Muscle layer of duodenum (tissue), 2 donors: ENCODE measurements at regions not wholly inside any gene's neighbourhood (a gene's known extent, or its start where the extent isn't known, plus 50 kb on each side); places are given as distances from the start of the nearest gene placed in this dataset.
"Not testable (repeated sequence)": the region's sequence is repeated elsewhere in the genome, so short reads cannot be mapped to it uniquely, and the experiment has no call there.

Experiments
- H3K27ac ChIP-seq: one replicate; pipeline ENCODE4 v1.7.0; 2013; ENCODE audit warnings: mild to moderate bottlenecking, low read length
- H3K27me3 ChIP-seq: one replicate; pipeline ENCODE4 v1.7.0; 2013; ENCODE audit warnings: low read depth, mild to moderate bottlenecking, control low read depth, low read length
- H3K36me3 ChIP-seq, 2 donors: one replicate each; pipeline ENCODE4 v1.7.0; 2013; ENCODE audit warnings: low read length in 2 of 2, control low read depth in 1 of 2, mild to moderate bottlenecking in 1 of 2; ENCODE audit not compliant: insufficient read depth in 2 of 2, control insufficient read depth in 1 of 2
- H3K4me1 ChIP-seq, 2 donors: one replicate each; pipeline ENCODE4 v1.7.0; 2013; ENCODE audit warnings: low read length in 2 of 2, mild to moderate bottlenecking in 2 of 2, control low read depth in 1 of 2, moderate library complexity in 1 of 2; ENCODE audit not compliant: insufficient read depth in 2 of 2, control insufficient read depth in 1 of 2
- H3K4me3 ChIP-seq, 2 donors: one replicate each; pipeline ENCODE4 v1.7.0; 2013; ENCODE audit warnings: low read length in 2 of 2, low read depth in 1 of 2, mild to moderate bottlenecking in 1 of 2
- H3K9me3 ChIP-seq, 2 donors: one replicate each; pipeline ENCODE4 v1.7.0; 2013; ENCODE audit warnings: low read length in 2 of 2, control low read depth in 1 of 2, mild to moderate bottlenecking in 1 of 2; ENCODE audit not compliant: control insufficient read depth in 1 of 2
- donor health status: healthy.

DNA sequence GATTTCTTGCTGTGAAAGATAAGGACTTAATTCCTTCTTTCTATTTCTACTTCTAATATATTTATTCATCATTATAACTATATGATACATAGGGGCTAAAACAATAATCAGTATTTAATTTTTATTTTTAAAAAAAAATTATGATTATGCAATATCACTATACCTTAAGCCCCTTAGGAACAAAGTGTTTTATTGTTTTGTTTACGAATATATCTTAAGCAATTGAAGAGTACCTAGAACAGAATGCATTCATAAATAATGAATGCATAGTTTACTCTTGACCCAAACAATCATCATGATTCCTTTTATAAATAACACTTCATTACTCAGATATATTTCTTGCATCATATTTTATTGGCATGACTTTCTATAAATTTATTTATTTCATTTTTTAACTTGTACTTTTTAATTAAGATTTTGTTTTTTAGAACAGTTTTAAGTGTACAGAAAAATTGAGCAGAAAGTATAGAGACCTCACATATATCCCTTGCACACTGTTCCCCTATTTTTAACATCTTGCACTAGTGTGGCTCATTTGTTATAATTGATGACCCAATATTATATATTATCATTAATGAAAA, 339.9 kb upstream of the SPRY2 start:
- Histone ChIP-seq H3K27ac (no peak overlapping the region), H3K36me3 (no peaks in the 10 kb centered on the region), H3K4me3 (no peak overlapping the region), H3K27me3 (no peaks in the 10 kb centered on the region), H3K9me3 (peaks cover 0 to 5% of the 10 kb centered on the region in 2 donors), H3K4me1 (peaks cover 0 to 3% of the 10 kb centered on the region in 2 donors)

DNA sequence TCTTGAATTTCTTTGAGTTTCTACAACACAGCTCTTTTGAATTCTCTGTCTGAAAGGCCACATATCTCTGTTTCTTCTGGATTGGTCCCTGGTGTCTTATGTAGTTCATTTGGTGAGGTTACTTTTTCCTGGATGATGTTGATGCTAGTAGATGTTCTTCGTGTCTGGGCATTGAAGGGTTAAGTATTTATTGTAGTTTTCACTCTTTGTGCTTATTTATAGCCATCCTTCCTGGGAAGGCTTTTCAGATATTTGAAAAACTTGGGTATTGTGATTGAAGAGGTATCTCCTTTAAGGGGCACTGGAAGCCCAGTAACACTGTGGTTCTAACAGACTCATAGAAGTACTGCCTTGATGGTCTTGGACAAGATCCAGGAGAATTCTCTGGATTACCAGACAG, 338.5 kb upstream of the SPRY2 start:
- no peaks in the 10 kb centered on the region for H3K27me3 ChIP-seq
- H3K9me3 ChIP-seq: peaks cover 0 to 5% of the 10 kb centered on the region in 2 donors
- no peaks in the 10 kb centered on the region for H3K36me3 ChIP-seq

DNA sequence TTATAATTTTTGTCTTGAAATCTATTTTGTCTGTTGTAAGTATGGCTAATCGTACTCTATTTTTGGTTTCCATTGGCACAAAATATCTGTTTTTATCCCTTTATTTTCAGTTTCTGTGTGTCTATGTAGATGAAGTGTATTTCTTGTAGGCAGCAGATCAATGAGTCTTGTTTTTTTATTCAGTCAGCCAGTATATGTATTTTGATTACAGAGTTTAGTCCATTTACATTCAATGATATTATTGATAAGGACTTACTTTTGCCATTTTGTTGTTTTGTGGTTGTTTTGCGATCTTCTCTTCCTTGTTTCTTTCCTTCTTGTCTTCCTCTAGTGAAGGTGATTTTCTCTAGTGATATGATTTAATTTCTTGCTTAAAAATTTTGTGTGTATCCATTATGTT, 336.3 kb upstream of the SPRY2 start:
- H3K36me3 ChIP-seq: no peaks in the 10 kb centered on the region
- H3K27me3 ChIP-seq: no peaks in the 10 kb centered on the region
- no peaks in the 10 kb centered on the region for H3K4me1 ChIP-seq
- H3K4me3 ChIP-seq: no peak overlapping the region
- H3K9me3 ChIP-seq: peaks cover 0 to 7% of the 10 kb centered on the region in 2 donors
- no peak overlapping the region for H3K27ac ChIP-seq

More for the DNA sequence above, 338.5 kb upstream of the SPRY2 start:
- H3K4me1 ChIP-seq: no peaks in the 10 kb centered on the region
- H3K27ac ChIP-seq: no peak overlapping the region
- H3K4me3 ChIP-seq: no peak overlapping the region

- not testable (repeated sequence) for H3K9me3 ChIP-seq, H3K4me1 ChIP-seq, H3K27me3 ChIP-seq, H3K27ac ChIP-seq, H3K36me3 ChIP-seq, H3K4me3 ChIP-seq
Measured at GRCh38 chr13:80675442-80675841, 334.5 kb upstream of the SPRY2 start.

GRCh38 chr13:80671773-80672172, 330.8 kb upstream of the SPRY2 start:
- Histone ChIP-seq H3K4me3 (no peak overlapping the region), H3K27me3 (no peaks in the 10 kb centered on the region), H3K9me3 (peaks cover 0 to 5% of the 10 kb centered on the region in 2 donors), H3K27ac (no peak overlapping the region), H3K36me3 (no peaks in the 10 kb centered on the region), H3K4me1 (no peaks in the 10 kb centered on the region)

- H3K27ac ChIP-seq: no peak overlapping the region
- no peaks in the 10 kb centered on the region for H3K27me3 ChIP-seq
- no peaks in the 10 kb centered on the region for H3K36me3 ChIP-seq
- peaks cover 0 to 5% of the 10 kb centered on the region in 2 donors for H3K9me3 ChIP-seq
- H3K4me3 ChIP-seq: no peak overlapping the region
- H3K4me1 ChIP-seq: no peaks in the 10 kb centered on the region
Measured at GRCh38 chr13:80669112-80669511, 328.2 kb upstream of the SPRY2 start.

DNA sequence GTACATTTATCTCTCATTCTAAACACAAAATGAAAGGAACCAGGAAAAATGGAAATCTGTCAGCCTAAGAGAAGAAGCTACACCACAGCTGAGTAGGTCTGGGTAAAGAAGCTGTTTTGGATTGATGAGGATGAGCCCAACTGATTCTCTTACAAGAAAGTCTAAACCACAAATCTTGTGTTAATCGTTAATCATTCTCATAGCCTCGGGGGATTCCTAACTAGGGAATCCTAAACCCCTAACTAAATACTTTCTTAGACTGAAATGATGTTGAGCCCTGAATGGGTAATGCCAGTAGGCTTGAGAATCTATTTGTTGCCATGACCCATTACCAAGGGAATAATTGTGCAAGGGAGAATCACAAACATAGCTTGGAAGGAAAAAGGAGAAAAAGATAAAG, 327.5 kb upstream of the SPRY2 start:
- no peaks in the 10 kb centered on the region for H3K27me3 ChIP-seq
- no peak overlapping the region for H3K4me3 ChIP-seq
- no peaks in the 10 kb centered on the region for H3K4me1 ChIP-seq
- peaks cover 0 to 5% of the 10 kb centered on the region in 2 donors for H3K9me3 ChIP-seq
- no peak overlapping the region for H3K27ac ChIP-seq
- H3K36me3 ChIP-seq: no peaks in the 10 kb centered on the region

DNA sequence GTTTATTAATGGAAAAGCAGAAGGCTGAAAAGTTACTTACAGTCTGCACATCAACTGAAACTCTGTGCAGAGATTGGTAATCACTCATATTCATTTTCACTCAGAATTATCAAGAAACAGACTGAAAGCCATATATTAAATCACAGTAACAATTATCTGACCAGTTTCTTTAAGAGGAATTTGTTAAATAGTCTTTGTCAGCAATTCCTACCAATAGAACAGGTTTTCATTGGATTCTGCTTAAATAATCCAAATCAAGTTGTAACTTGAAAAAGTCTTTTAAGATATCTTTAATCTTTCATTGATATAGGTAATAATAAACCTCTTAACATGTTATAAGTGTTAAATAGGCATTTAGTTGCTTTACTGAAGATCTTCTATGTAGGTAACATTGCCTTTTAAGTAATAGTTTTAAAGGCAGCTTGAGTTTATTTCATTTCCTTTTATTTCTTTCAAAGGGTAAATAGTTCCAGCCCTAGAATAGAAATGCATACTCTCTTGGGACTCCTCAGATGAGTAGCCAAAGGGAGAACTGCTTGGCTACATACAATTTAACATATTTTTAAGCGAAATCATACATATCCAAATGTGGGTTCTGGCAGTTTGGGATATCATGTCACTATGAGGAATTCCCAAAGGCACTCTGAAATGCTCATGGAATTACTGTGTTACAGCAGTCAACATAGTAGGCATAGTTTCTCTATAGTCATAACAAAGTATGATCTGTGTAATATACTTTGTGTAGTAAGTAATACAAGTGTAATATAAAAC, 326.0 kb upstream of the SPRY2 start:
- H3K27ac ChIP-seq: no peak overlapping the region
- H3K4me1 ChIP-seq: no peaks in the 10 kb centered on the region
- no peaks in the 10 kb centered on the region for H3K36me3 ChIP-seq
- peaks cover 0 to 5% of the 10 kb centered on the region in 2 donors for H3K9me3 ChIP-seq
- H3K27me3 ChIP-seq: no peaks in the 10 kb centered on the region
- no peak overlapping the region for H3K4me3 ChIP-seq

DNA sequence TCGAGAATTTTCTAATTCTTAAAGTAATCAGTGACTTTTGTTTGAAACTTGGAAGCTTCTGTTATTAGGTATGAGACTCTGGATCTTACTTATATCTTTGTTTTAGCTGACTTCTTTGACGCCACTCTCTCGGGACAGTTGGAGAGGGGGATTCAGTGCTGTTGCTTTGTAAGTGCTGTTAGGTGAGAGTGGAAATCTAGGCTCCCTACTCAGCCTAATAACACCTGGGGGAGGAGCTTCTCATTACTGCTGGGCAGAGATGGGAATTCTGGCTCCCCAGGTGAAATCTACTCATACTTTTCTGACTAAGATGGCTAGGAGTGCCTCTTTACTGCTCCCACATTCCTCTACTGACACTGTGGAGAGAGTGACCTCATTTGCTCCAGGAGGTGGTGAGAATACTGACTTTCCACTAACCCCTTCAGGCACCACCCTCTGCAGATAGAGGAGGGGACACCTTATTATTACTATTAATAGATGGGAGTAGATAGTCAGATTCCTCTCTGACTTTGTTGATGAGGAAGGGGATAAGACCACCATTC, 324.9 kb upstream of the SPRY2 start:
- H3K36me3 ChIP-seq: no peaks in the 10 kb centered on the region
- H3K27ac ChIP-seq: no peak overlapping the region
- no peaks in the 10 kb centered on the region for H3K27me3 ChIP-seq
- H3K4me1 ChIP-seq: no peaks in the 10 kb centered on the region
- H3K4me3 ChIP-seq: no peak overlapping the region
- peaks cover 0 to 2% of the 10 kb centered on the region in 2 donors for H3K9me3 ChIP-seq

DNA sequence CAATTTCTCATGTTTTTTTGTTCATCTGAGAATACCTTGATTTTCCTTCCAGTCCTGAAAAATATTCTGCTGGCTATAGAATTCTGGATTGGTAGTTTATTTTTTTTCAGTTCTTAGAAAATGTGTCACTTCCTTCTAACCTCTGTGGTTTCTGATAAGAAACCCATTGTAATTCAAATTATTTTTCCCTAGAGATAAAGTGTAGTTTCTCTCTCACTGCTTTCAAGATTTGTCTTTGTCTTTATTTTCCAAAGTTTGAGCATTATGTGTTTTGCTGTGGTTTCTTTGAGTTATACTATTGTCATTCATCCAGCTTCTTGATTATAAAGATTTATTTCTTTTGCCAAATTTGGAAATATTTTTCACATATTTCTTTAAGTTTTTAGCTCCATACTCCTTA, 324.0 kb upstream of the SPRY2 start:
- H3K9me3 ChIP-seq: peaks cover 0 to 2% of the 10 kb centered on the region in 2 donors
- H3K36me3 ChIP-seq: no peaks in the 10 kb centered on the region
- H3K4me1 ChIP-seq: no peaks in the 10 kb centered on the region
- H3K4me3 ChIP-seq: no peak overlapping the region
- no peak overlapping the region for H3K27ac ChIP-seq
- H3K27me3 ChIP-seq: no peaks in the 10 kb centered on the region

DNA sequence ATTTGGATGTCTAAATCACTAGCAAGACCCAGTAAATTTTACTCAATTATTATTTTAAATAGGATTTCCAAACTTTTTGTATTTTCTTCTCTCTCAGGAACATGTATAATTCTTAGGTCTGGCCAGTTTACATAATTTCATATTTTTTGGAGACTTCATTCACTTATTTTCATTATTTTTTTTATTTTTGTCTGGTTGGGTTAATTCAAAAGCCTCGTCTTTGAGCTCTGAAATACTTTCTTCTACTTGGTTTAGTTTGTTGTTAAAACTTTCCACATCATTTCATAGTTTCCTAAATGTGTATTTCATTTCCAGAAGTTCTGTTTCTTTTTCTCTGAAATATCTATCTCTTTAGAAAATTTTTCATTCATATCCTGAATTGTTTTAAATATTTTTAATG, 322.9 kb upstream of the SPRY2 start:
- Histone ChIP-seq H3K27me3 (no peaks in the 10 kb centered on the region), H3K4me1 (no peaks in the 10 kb centered on the region), H3K4me3 (no peak overlapping the region), H3K9me3 (peaks cover 0 to 2% of the 10 kb centered on the region in 2 donors), H3K36me3 (no peaks in the 10 kb centered on the region), H3K27ac (no peak overlapping the region)
